Right lobe of liver (tissue), 6 donors: ENCODE measurements at regions not wholly inside any gene's neighbourhood (a gene's known extent, or its start where the extent isn't known, plus 50 kb on each side); places are given as distances from the start of the nearest gene placed in this dataset.

Experiments used
- ATAC-seq, 4 donors: fragments of 200-7000 bp; cut with Tn5 transposase; one replicate each; pipeline ENCODE4 v1.9.1; 2020; ENCODE audit warnings: mild to moderate bottlenecking in 4 of 4, moderate library complexity in 4 of 4
- DNase-seq, 3 donors: peaks; one replicate each; pipeline ENCODE4 v3.0.0-alpha.2; 2020
- H3K27ac ChIP-seq, 3 donors: fragments of 200-600 bp; one replicate each; pipeline ENCODE4 v1.8.0; 2022
- H3K27me3 ChIP-seq, 2 donors: fragments of 200-600 bp; one replicate each; pipeline ENCODE4 v1.8.0; 2022
- H3K36me3 ChIP-seq, 4 donors: fragments of 200-600 bp; sonication (generic) in 1 of 4; one replicate each; pipeline versions ENCODE4 v1.5.1 to v1.8.0; 2017 to 2022; ENCODE audit warnings: control low read depth in 1 of 4
- H3K4me1 ChIP-seq, 4 donors: fragments of 200-600 bp; sonication (generic) in 1 of 4; one replicate each; pipeline versions ENCODE4 v1.5.1 to v1.8.0; 2017 to 2022; ENCODE audit warnings: control low read depth in 1 of 4
- H3K4me3 ChIP-seq, 3 donors: fragments of 200-600 bp; one replicate each; pipeline ENCODE4 v1.8.0; 2022
- H3K9me3 ChIP-seq, 4 donors: fragments of 200-600 bp; sonication (generic) in 1 of 4; one replicate each; pipeline versions ENCODE4 v1.5.1 to v1.8.0; 2017 to 2022; ENCODE audit warnings: control low read depth in 1 of 4
- CTCF ChIP-seq, 4 donors: fragments of 200-600 bp in 3 of 4; fragments of 450-650 bp in 1 of 4; IDR thresholded peaks; one replicate each; pipeline versions ENCODE4 v1.5.1 to v1.8.0; 2016 to 2022; ENCODE audit warnings: antibody characterized with exemption in 4 of 4, mild to moderate bottlenecking in 2 of 4
- POLR2A ChIP-seq: fragments of 450-650 bp; IDR thresholded peaks from one replicate; pipeline ENCODE4 v1.6.1; 2017; ENCODE audit warnings: antibody characterized with exemption, mild to moderate bottlenecking
- WGBS: methylation state at CpG from one replicate; pipeline ENCODE4 v1.1.6; 2018; ENCODE audit warnings: low coverage, low lambda C conversion rate; ENCODE audit not compliant: insufficient coverage; ENCODE audit errors: missing lambda C conversion rate; 5-methylcytosine and 5-hydroxymethylcytosine counted together
- intact Hi-C, 2 donors: fragments of 100-400 bp; cut with DNase I; formaldehyde crosslinking; loops; one replicate each; pipeline versions ENCODE4 v1.11.2 to v1.14.1; 2022
- donor health status: DM: no; HTN: yes; CAD: no.
- donor health status: DM: no; HTN: no; CAD: no.
- donor health status: DM: no; HTN: no; CAD: no.
- donor health status: DM: no; HTN: yes; CAD: no.
- donor health status: DM: no; HTN: yes; CAD: no.

GRCh38 chr15:99440551-99441443 lies 125.0 kb upstream of the MEF2A start:
- no peaks in the 10 kb centered on the region for H3K4me1 ChIP-seq
- H3K9me3 ChIP-seq, result no peaks in the 10 kb centered on the region
- DNase-seq, result no peak
- intact Hi-C loops, result no loop called here
- WGBS, result 65% methylated on average over 6 of the region's 20 CpGs
- TF ChIP-seq CTCF (IDR thresholded peaks at IDR 0.05), result no peak
- no peak for TF ChIP-seq POLR2A
- H3K36me3 ChIP-seq, result no peaks in the 10 kb centered on the region
- ATAC-seq, result no peak
- no peak overlapping the region for H3K4me3 ChIP-seq
- H3K27me3 ChIP-seq, result no peaks in the 10 kb centered on the region
- H3K27ac ChIP-seq, result no peak overlapping the region

GRCh38 chr15:99441444-99441800 lies 124.4 kb upstream of the MEF2A start:
- intact Hi-C loops, result no loop called here
- no peak overlapping the region for H3K27ac ChIP-seq
- no peak for ATAC-seq

GRCh38 chr15:99441871-99442251 lies 123.9 kb upstream of the MEF2A start:
- ATAC-seq (no peak), DNase-seq (no peak)
- H3K4me3 ChIP-seq, result no peak overlapping the region
- no peaks in the 10 kb centered on the region for H3K4me1 ChIP-seq
- 80% methylated on average over 2 of the region's 3 CpGs for WGBS
- no peaks in the 10 kb centered on the region for H3K36me3 ChIP-seq
- no peak for TF ChIP-seq CTCF (IDR thresholded peaks at IDR 0.05)
- no peak for TF ChIP-seq POLR2A
- H3K27me3 ChIP-seq, result no peaks in the 10 kb centered on the region
- H3K9me3 ChIP-seq, result no peaks in the 10 kb centered on the region
- intact Hi-C loops, result no loop called here
- no peak overlapping the region for H3K27ac ChIP-seq

More at GRCh38 chr15:99441444-99441800, 124.4 kb upstream of the MEF2A start:
- TF ChIP-seq POLR2A, result no peak
- TF ChIP-seq CTCF (IDR thresholded peaks at IDR 0.05), result no peak
- no peaks in the 10 kb centered on the region for H3K36me3 ChIP-seq
- WGBS, result 76% methylated on average over 6 of the region's 6 CpGs
- no peak overlapping the region for H3K4me3 ChIP-seq
- no peaks in the 10 kb centered on the region for H3K27me3 ChIP-seq
- H3K9me3 ChIP-seq, result no peaks in the 10 kb centered on the region
- DNase-seq, result no peak
- no peaks in the 10 kb centered on the region for H3K4me1 ChIP-seq

- no peak for TF ChIP-seq POLR2A
- no peak for TF ChIP-seq CTCF (IDR thresholded peaks at IDR 0.05)
- Histone ChIP-seq H3K27me3 (no peaks in the 10 kb centered on the region), H3K36me3 (no peaks in the 10 kb centered on the region), H3K27ac (no peak overlapping the region), H3K4me3 (no peak overlapping the region), H3K4me1 (no peaks in the 10 kb centered on the region), H3K9me3 (no peaks in the 10 kb centered on the region)
- WGBS, result 44% methylated on average over 10 of the region's 14 CpGs
- intact Hi-C loops, result no loop called here
- ATAC-seq, result peak in 1 of 4 donors; percentile 51
- DNase-seq, result peak in 2 of 3 donors; percentile 44 to 49
These were observed 123.4 kb upstream of the MEF2A start for GRCh38 chr15:99442252-99442897.
